ENCODE measurements at regions not wholly inside any gene's neighbourhood (a gene's known extent, or its start where the extent isn't known, plus 50 kb on each side); places are given as distances from the start of the nearest gene placed in this dataset.

DNA sequence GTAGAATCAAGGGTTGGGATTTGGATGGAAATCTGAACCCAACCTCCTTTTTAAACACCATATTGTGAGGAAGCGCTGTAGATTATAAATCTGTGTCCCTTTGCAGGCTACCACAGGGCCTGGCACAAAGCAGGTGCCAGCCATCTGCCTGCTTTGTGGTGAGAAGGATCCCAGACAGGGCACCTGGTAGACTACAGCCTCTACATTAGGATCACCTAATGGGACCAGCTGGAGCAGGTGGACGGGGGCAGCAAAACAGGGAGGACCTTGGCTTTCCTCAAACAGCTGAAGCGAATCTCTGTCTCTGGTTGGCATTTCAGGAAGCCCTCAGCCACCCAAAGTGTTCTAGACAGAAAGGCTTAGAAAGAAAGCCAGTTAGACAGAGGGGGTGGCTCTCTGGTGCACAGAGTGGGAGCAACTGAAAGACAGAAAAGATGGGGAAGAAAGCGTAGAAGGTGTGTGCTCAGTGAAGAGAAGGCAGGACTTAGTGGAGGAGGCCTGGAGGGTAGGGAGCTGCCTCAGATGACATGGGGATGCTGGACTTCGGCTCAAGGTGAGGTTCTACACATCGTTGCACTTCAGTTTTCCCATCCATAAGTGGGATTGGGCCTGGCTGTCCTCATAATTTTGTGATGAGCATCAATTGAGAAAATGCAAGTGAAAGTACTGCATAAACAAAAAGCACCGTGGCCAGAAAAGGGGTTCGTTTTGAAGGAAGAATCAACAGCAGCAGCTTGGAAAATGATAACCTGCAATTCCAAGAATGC lies 350.8 kb downstream of the CYRIA start:
- H3K27me3 ChIP-seq, result no peaks in the 10 kb centered on the region
- DNase-seq, result no peak
- H3K27ac ChIP-seq, result no peak overlapping the region
- no peaks in the 10 kb centered on the region for H3K9me3 ChIP-seq (replicated peaks in 1 of 3)
- WGBS, 4 donors, result 85 to 87% (median 87%) methylated on average over 8 of the region's 8 CpGs
- H3K4me1 ChIP-seq (replicated peaks in 1 of 2), result no peaks in the 10 kb centered on the region
- intact Hi-C loops (cut with DNase I), result no loop called here
- H3K36me3 ChIP-seq (replicated peaks in 1 of 2), result no peaks in the 10 kb centered on the region
- H3K4me3 ChIP-seq, result no peak overlapping the region
- TF ChIP-seq, protein P1, sequence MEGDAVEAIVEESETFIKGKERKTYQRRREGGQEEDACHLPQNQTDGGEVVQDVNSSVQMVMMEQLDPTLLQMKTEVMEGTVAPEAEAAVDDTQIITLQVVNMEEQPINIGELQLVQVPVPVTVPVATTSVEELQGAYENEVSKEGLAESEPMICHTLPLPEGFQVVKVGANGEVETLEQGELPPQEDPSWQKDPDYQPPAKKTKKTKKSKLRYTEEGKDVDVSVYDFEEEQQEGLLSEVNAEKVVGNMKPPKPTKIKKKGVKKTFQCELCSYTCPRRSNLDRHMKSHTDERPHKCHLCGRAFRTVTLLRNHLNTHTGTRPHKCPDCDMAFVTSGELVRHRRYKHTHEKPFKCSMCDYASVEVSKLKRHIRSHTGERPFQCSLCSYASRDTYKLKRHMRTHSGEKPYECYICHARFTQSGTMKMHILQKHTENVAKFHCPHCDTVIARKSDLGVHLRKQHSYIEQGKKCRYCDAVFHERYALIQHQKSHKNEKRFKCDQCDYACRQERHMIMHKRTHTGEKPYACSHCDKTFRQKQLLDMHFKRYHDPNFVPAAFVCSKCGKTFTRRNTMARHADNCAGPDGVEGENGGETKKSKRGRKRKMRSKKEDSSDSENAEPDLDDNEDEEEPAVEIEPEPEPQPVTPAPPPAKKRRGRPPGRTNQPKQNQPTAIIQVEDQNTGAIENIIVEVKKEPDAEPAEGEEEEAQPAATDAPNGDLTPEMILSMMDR (IDR thresholded peaks at IDR 0.05), result no peak
- no peak for TF ChIP-seq POLR2A (IDR thresholded peaks at IDR 0.05)

- 89 to 100% (median 94%) methylated on average over 1 of the region's 1 CpG for WGBS, 4 donors
- Histone ChIP-seq H3K27me3 (no peaks in the 10 kb centered on the region), H3K9me3 (replicated peaks in 1 of 3) (no peaks in the 10 kb centered on the region), H3K4me1 (replicated peaks in 1 of 2) (no peaks in the 10 kb centered on the region), H3K27ac (no peak overlapping the region), H3K36me3 (replicated peaks in 1 of 2) (no peaks in the 10 kb centered on the region), H3K4me3 (no peak overlapping the region)
- intact Hi-C loops (cut with DNase I), result no loop called here
- no peak for TF ChIP-seq POLR2A (IDR thresholded peaks at IDR 0.05)
- TF ChIP-seq, protein P1 (IDR thresholded peaks at IDR 0.05), result no peak
- no peak for DNase-seq
Observed at GRCh38 chr2:16314001-16314400, 351.6 kb downstream of the CYRIA start.

DNA sequence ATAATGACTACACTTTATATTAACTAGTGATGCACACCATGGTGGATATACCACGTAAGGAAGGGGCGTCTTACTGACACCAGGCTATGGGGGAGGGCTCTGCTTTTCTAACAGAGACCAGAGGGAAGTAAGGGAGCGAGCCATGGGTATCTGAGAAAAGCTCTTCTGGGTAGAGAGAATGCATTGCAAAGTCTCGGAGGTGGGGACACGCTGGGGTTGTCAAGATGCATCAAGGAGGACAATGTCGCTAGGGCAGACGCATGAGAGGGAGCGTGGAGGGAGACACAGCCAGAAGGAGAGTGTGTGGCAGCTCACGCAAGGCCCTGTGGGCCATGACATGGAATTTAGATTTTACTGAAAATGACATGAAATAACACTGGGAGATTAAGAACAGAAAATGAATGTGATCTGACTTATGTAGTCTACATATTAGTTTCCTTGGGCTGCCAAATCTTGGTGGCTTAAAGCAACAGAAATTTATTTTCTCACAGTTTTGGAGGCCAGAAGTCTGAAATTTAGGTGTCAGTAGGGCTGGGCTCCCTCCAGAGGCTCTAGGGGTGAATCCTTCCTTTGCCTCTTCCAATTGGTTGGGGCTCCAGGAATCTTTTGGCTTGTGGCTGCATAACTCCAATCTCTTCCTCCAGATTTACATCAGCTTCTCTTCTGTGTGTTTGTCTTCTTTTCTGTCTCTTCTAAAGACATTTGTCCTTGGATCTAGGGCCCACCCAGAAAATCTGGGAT lies 352.2 kb downstream of the CYRIA start:
- H3K4me3 ChIP-seq, result no peak overlapping the region
- TF ChIP-seq POLR2A (IDR thresholded peaks at IDR 0.05), result no peak
- TF ChIP-seq, protein P1 (IDR thresholded peaks at IDR 0.05), result no peak
- 90 to 93% (median 91%) methylated on average over 9 of the region's 9 CpGs for WGBS, 4 donors
- no peaks in the 10 kb centered on the region for H3K9me3 ChIP-seq (replicated peaks in 1 of 3)
- H3K4me1 ChIP-seq (replicated peaks in 1 of 2), result no peaks in the 10 kb centered on the region
- DNase-seq, result no peak
- intact Hi-C loops (cut with DNase I), result no loop called here
- no peak overlapping the region for H3K27ac ChIP-seq
- H3K27me3 ChIP-seq, result no peaks in the 10 kb centered on the region
- no peaks in the 10 kb centered on the region for H3K36me3 ChIP-seq (replicated peaks in 1 of 2)

DNA sequence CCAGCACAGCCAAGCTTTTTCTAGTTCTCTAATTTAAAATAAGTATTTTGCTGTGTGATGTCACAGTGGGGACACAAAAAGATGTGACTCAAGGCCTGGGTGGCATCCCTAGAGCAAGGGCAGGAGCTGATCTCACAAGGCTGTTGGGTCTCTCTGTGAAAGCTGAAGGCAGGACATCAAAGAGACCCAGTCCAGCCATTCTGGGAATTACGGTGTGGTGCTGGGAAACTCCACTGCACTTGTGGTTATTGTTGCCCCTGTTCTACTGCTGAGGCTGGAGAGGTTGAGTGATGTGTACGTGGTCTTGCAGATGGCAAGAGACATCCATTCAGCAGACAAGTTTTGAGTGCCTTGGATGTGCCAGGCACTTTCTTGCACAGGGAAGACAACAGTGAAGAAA lies 352.9 kb downstream of the CYRIA start:
- Histone ChIP-seq H3K4me1 (replicated peaks in 1 of 2) (no peaks in the 10 kb centered on the region), H3K9me3 (replicated peaks in 1 of 3) (no peaks in the 10 kb centered on the region), H3K4me3 (no peak overlapping the region), H3K27ac (no peak overlapping the region), H3K36me3 (replicated peaks in 1 of 2) (no peaks in the 10 kb centered on the region), H3K27me3 (no peaks in the 10 kb centered on the region)
- 79 to 94% (median 89%) methylated on average over 2 of the region's 2 CpGs for WGBS, 4 donors
- intact Hi-C loops (cut with DNase I), result no loop called here
- DNase-seq, result no peak
- TF ChIP-seq, protein P1 (IDR thresholded peaks at IDR 0.05), result no peak
- TF ChIP-seq POLR2A (IDR thresholded peaks at IDR 0.05), result no peak
